ENCODE measurements at regions not wholly inside any gene's neighbourhood (a gene's known extent, or its start where the extent isn't known, plus 50 kb on each side); places are given as distances from the start of the nearest gene placed in this dataset.

- Histone ChIP-seq H4K20me1 (ENCODE audit: insufficient read depth, low read length) (no peaks in the 10 kb centered on the region), H3K4me2 (ENCODE audit: low read length) (no peak overlapping the region), H3K27ac (ENCODE audit: low read depth, low read length, poor library complexity, severe bottlenecking) (no peak overlapping the region), H3K79me2 (ENCODE audit: insufficient read depth, low read length) (no peaks in the 10 kb centered on the region), H3F3A (ENCODE audit: insufficient read depth, low read length) (no peaks in the 10 kb centered on the region), H3K4me3 (ENCODE audit: low read depth, low read length, poor library complexity, severe bottlenecking) (no peak overlapping the region), H2AFZ (ENCODE audit: low read length) (no peak overlapping the region), H3K9me2 (ENCODE audit: low read depth, low read length) (no peaks in the 10 kb centered on the region), H3K27me3 (ENCODE audit: insufficient read depth, low read length) (no peaks in the 10 kb centered on the region), H3K9me3 (ENCODE audit: low read length) (no peaks in the 10 kb centered on the region), H3K36me3 (ENCODE audit: insufficient read depth, low read length) (no peaks in the 10 kb centered on the region), H3K4me1 (ENCODE audit: insufficient read depth, low read length, severe bottlenecking) (no peaks in the 10 kb centered on the region), H3K9ac (ENCODE audit: low read length) (no peak overlapping the region)
- no peak for TF ChIP-seq EZH2 (IDR thresholded peaks at IDR 0.05; ENCODE audit: borderline replicate concordance, low read length)
- no peak for TF ChIP-seq CTCF (IDR thresholded peaks at IDR 0.05; ENCODE audit: low read length)
These were observed 288.3 kb upstream of the TCF4 start for GRCh38 chr18:55876254-55876653.

- Histone ChIP-seq H3K27ac (ENCODE audit: low read depth, low read length, poor library complexity, severe bottlenecking) (no peak overlapping the region), H3K79me2 (ENCODE audit: insufficient read depth, low read length) (no peaks in the 10 kb centered on the region), H3K4me1 (ENCODE audit: insufficient read depth, low read length, severe bottlenecking) (no peaks in the 10 kb centered on the region), H3K9me3 (ENCODE audit: low read length) (no peaks in the 10 kb centered on the region), H4K20me1 (ENCODE audit: insufficient read depth, low read length) (no peaks in the 10 kb centered on the region), H3K4me2 (ENCODE audit: low read length) (no peak overlapping the region), H3K36me3 (ENCODE audit: insufficient read depth, low read length) (no peaks in the 10 kb centered on the region), H3F3A (ENCODE audit: insufficient read depth, low read length) (no peaks in the 10 kb centered on the region), H3K9ac (ENCODE audit: low read length) (no peak overlapping the region), H2AFZ (ENCODE audit: low read length) (no peak overlapping the region), H3K4me3 (ENCODE audit: low read depth, low read length, poor library complexity, severe bottlenecking) (no peak overlapping the region), H3K27me3 (ENCODE audit: insufficient read depth, low read length) (no peaks in the 10 kb centered on the region), H3K9me2 (ENCODE audit: low read depth, low read length) (no peaks in the 10 kb centered on the region)
- no peak for TF ChIP-seq CTCF (IDR thresholded peaks at IDR 0.05; ENCODE audit: low read length)
- TF ChIP-seq EZH2 (IDR thresholded peaks at IDR 0.05; ENCODE audit: borderline replicate concordance, low read length): no peak
These were observed 287.4 kb upstream of the TCF4 start for GRCh38 chr18:55875371-55875901.

- no peak overlapping the region for H3K4me2 ChIP-seq (ENCODE audit: low read length)
These were observed 281.8 kb upstream of the TCF4 start for GRCh38 chr18:55869556-55870501.

More at GRCh38 chr18:55869556-55870501, 281.8 kb upstream of the TCF4 start:
- Histone ChIP-seq H3K9me3 (ENCODE audit: low read length) (no peaks in the 10 kb centered on the region), H3K36me3 (ENCODE audit: insufficient read depth, low read length) (no peaks in the 10 kb centered on the region), H3K27me3 (ENCODE audit: insufficient read depth, low read length) (no peaks in the 10 kb centered on the region), H3K4me1 (ENCODE audit: insufficient read depth, low read length, severe bottlenecking) (no peaks in the 10 kb centered on the region), H3K79me2 (ENCODE audit: insufficient read depth, low read length) (no peaks in the 10 kb centered on the region), H3K27ac (ENCODE audit: low read depth, low read length, poor library complexity, severe bottlenecking) (no peak overlapping the region), H3F3A (ENCODE audit: insufficient read depth, low read length) (no peaks in the 10 kb centered on the region), H3K4me3 (ENCODE audit: low read depth, low read length, poor library complexity, severe bottlenecking) (no peak overlapping the region), H3K9ac (ENCODE audit: low read length) (no peak overlapping the region), H4K20me1 (ENCODE audit: insufficient read depth, low read length) (no peaks in the 10 kb centered on the region), H3K9me2 (ENCODE audit: low read depth, low read length) (no peaks in the 10 kb centered on the region), H2AFZ (ENCODE audit: low read length) (no peak overlapping the region)
- no peak for TF ChIP-seq CTCF (IDR thresholded peaks at IDR 0.05; ENCODE audit: low read length)
- no peak for TF ChIP-seq EZH2 (IDR thresholded peaks at IDR 0.05; ENCODE audit: borderline replicate concordance, low read length)

Measured in OCI-LY1 (cell line).